ENCODE measurements at regions not wholly inside any gene's neighbourhood (a gene's known extent, or its start where the extent isn't known, plus 50 kb on each side); places are given as distances from the start of the nearest gene placed in this dataset.

DNA sequence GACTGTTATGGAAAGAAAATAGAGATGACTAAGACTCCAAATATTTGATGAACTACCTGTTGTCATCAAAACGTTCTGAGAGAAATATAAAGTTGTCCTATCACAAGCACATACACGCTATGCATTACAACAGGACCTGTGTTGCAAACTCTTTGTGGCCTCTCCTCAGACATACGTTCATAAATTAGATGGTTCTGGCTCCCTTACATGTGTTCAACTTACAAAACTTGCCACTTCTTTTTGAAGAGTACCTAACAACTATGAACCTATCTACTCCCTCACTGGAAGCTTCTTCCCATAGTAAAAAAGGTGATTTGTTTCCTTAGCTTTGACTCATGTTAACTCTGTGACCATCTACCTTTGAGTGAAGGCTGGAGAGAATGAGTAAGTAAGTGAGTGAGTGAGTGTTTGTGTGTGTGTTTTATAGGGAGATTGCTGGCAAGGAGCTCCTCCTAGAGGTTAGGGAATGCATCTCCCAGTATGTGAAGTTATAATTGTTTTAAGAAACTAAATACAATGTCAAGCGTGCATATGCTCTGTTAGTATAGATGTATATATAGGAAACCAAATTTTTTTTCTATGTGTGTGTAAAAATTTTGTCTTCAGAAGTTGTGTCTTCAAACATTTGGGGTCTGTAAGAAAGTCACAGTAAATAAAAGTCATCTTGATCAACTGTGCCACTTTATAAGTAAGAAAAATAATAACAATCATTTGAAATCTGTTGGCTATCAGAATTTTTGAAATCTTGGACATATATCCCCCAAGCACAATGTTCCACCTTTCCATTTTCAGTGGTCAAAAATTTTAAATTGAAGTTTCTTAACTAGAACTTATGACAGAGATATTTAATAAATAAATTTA lies 1211.1 kb upstream of the GJE1 start:
- TF ChIP-seq, protein P1, sequence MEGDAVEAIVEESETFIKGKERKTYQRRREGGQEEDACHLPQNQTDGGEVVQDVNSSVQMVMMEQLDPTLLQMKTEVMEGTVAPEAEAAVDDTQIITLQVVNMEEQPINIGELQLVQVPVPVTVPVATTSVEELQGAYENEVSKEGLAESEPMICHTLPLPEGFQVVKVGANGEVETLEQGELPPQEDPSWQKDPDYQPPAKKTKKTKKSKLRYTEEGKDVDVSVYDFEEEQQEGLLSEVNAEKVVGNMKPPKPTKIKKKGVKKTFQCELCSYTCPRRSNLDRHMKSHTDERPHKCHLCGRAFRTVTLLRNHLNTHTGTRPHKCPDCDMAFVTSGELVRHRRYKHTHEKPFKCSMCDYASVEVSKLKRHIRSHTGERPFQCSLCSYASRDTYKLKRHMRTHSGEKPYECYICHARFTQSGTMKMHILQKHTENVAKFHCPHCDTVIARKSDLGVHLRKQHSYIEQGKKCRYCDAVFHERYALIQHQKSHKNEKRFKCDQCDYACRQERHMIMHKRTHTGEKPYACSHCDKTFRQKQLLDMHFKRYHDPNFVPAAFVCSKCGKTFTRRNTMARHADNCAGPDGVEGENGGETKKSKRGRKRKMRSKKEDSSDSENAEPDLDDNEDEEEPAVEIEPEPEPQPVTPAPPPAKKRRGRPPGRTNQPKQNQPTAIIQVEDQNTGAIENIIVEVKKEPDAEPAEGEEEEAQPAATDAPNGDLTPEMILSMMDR (IDR thresholded peaks at IDR 0.05; ENCODE audit: low read depth, low read length) = peak; percentile 71
- TF ChIP-seq POLR2A (IDR thresholded peaks at IDR 0.05; ENCODE audit: extremely low read depth, insufficient read length) (no peak), MYC (IDR thresholded peaks at IDR 0.05; ENCODE audit: low read depth, low read length) (no peak)
- TF ChIP-seq, protein P2, sequence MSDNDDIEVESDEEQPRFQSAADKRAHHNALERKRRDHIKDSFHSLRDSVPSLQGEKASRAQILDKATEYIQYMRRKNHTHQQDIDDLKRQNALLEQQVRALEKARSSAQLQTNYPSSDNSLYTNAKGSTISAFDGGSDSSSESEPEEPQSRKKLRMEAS (IDR thresholded peaks at IDR 0.05; ENCODE audit: low read depth, low read length) = no peak
